IMR-90 (cell line): ENCODE measurements at regions not wholly inside any gene's neighbourhood (a gene's known extent, or its start where the extent isn't known, plus 50 kb on each side); places are given as distances from the start of the nearest gene placed in this dataset.

Experiments
- ATAC-seq: fragments of 200-7000 bp; cut with Tn5 transposase; 2 replicates; pipeline ENCODE4 v1.9.1; 2020; ENCODE audit warnings: low read depth, mild to moderate bottlenecking, moderate library complexity
- BruUV-seq: library from RNA; stranded (reverse); fragments of 400-500 nt; replicated peaks from 2 replicates; lab custom pipeline; 2021; lab: Mats Ljungman, UMichigan
- CTCF ChIA-PET: fragments of 300-600 bp; formaldehyde crosslinking; extraction: SDS; loops from one replicate; lab custom pipeline; 2021; ENCODE audit warnings: antibody characterized with exemption; lab: Yijun Ruan, JAX
- POLR2A ChIA-PET: fragments of 300-600 bp; sonication (Branson Sonifier 250); formaldehyde crosslinking; loops from one replicate; lab custom pipeline; 2022; ENCODE audit warnings: antibody characterized with exemption; ENCODE audit not compliant: unreplicated experiment; lab: Charles Lee
- DNase-seq: peaks from one replicate; pipeline ENCODE4 v3.0.0; 2013
- H2AFZ ChIP-seq: replicated peaks from 2 replicates; pipeline ENCODE3; 2013; ENCODE audit warnings: low read length, mild to moderate bottlenecking; ENCODE audit not compliant: poor library complexity
- H2AK5ac ChIP-seq: 2 replicates; pipeline ENCODE4 v1.6.1; 2013; ENCODE audit warnings: low read depth, low read length, inconsistent platforms
- H2AK9ac ChIP-seq: replicated peaks from 2 replicates; pipeline ENCODE3; 2013; ENCODE audit warnings: mild to moderate bottlenecking, low read depth, low read length, moderate library complexity; ENCODE audit not compliant: poor library complexity
- H2BK120ac ChIP-seq: 2 replicates; pipeline ENCODE4 v1.6.1; 2013; ENCODE audit warnings: low read depth, low read length, inconsistent platforms
- H2BK15ac ChIP-seq: 3 replicates; pipeline ENCODE4 v1.6.1; 2013; ENCODE audit warnings: low read depth, low read length, inconsistent platforms
- H2BK20ac ChIP-seq: 2 replicates; pipeline ENCODE4 v1.6.1; 2013; ENCODE audit warnings: low read depth, mild to moderate bottlenecking, inconsistent platforms, low read length, moderate library complexity
- H2BK5ac ChIP-seq: 2 replicates; pipeline ENCODE4 v1.6.1; 2013; ENCODE audit warnings: mild to moderate bottlenecking, low read depth, low read length, inconsistent platforms; ENCODE audit not compliant: poor library complexity, severe bottlenecking
- H3K14ac ChIP-seq: replicated peaks from 2 replicates; pipeline ENCODE4 v1.6.1; 2013; ENCODE audit warnings: low read depth, low read length, inconsistent platforms
- H3K18ac ChIP-seq: 2 replicates; pipeline ENCODE4 v1.6.1; 2013; ENCODE audit warnings: low read depth, low read length, control low read depth
- H3K23ac ChIP-seq: 2 replicates; pipeline ENCODE4 v1.6.1; 2013; ENCODE audit warnings: low read depth, low read length, inconsistent platforms
- H3K27ac ChIP-seq: 2 replicates; pipeline ENCODE4 v1.5.1; 2013; ENCODE audit warnings: mild to moderate bottlenecking, control low read depth, low read length; ENCODE audit not compliant: insufficient read depth
- H3K27me3 ChIP-seq: 2 replicates; pipeline ENCODE4 v1.6.1; 2013; ENCODE audit warnings: low read length; ENCODE audit not compliant: control insufficient read depth, insufficient read depth
- H3K36me3 ChIP-seq: 2 replicates; pipeline ENCODE4 v1.6.1; 2013; ENCODE audit warnings: low read length, mixed read lengths; ENCODE audit not compliant: control insufficient read depth, insufficient read depth
- H3K4ac ChIP-seq: 2 replicates; pipeline ENCODE4 v1.6.1; 2013; ENCODE audit warnings: low read depth, low read length, inconsistent platforms
- H3K4me1 ChIP-seq: 2 replicates; pipeline ENCODE4 v1.6.1; 2013; ENCODE audit warnings: low read length, mixed read lengths; ENCODE audit not compliant: control insufficient read depth, insufficient read depth
- H3K4me2 ChIP-seq: 2 replicates; pipeline ENCODE4 v1.6.1; 2013; ENCODE audit warnings: low read depth, mild to moderate bottlenecking, control low read depth, low read length, moderate library complexity
- H3K4me3 ChIP-seq: 2 replicates; pipeline ENCODE4 v1.5.1; 2013; ENCODE audit warnings: low read depth, mild to moderate bottlenecking, control low read depth, low read length, moderate library complexity; ENCODE audit not compliant: insufficient read depth
- H3K56ac ChIP-seq: 2 replicates; pipeline ENCODE4 v1.6.1; 2013; ENCODE audit warnings: low read length, inconsistent platforms; ENCODE audit not compliant: insufficient read depth; ENCODE audit errors: extremely low read depth
- H3K79me1 ChIP-seq, 2 experiments: 2 replicates each; pipeline ENCODE4 v1.6.1; 2013; ENCODE audit warnings: low read length in 2 of 2, inconsistent platforms in 1 of 2, low read depth in 1 of 2
- H3K9ac ChIP-seq: 2 replicates; pipeline ENCODE4 v1.6.1; 2013; ENCODE audit warnings: low read depth, low read length, control low read depth
- H3K9me1 ChIP-seq: 2 replicates; pipeline ENCODE4 v1.6.1; 2013; ENCODE audit warnings: low read length, inconsistent platforms; ENCODE audit not compliant: insufficient read depth
- H3K9me3 ChIP-seq: 2 replicates; pipeline ENCODE4 v1.6.1; 2013; ENCODE audit warnings: low read length; ENCODE audit not compliant: control insufficient read depth, insufficient read depth
- H4K20me1 ChIP-seq: 2 replicates; pipeline ENCODE4 v1.6.1; 2013; ENCODE audit warnings: low read length, inconsistent platforms; ENCODE audit not compliant: insufficient read depth
- H4K5ac ChIP-seq: 2 replicates; pipeline ENCODE4 v1.6.1; 2013; ENCODE audit warnings: mild to moderate bottlenecking, low read depth, low read length, control low read depth
- H4K8ac ChIP-seq, 2 experiments: 2 replicates each; pipeline ENCODE4 v1.6.1; 2013; ENCODE audit warnings: low read depth in 2 of 2, low read length in 2 of 2, control low read depth in 1 of 2, inconsistent platforms in 1 of 2
- H4K91ac ChIP-seq: 2 replicates; pipeline ENCODE4 v1.6.1; 2013; ENCODE audit warnings: low read depth, low read length, inconsistent platforms; ENCODE audit not compliant: insufficient read depth
- CEBPB ChIP-seq: IDR thresholded peaks from 2 replicates; pipeline ENCODE4 v1.6.1; 2012; ENCODE audit warnings: low read depth, low read length, improper control_type of control experiment
- CHD1 ChIP-seq: IDR thresholded peaks from 2 replicates; pipeline ENCODE4 v1.6.1; 2012; ENCODE audit warnings: low read depth, low read length, improper control_type of control experiment
- CTCF ChIP-seq: conservative IDR thresholded peaks from 2 replicates; pipeline ENCODE4 v1.5.1; 2012; ENCODE audit warnings: mild to moderate bottlenecking, low read depth, low read length, improper control_type of control experiment
- MAZ ChIP-seq: IDR thresholded peaks from 2 replicates; pipeline ENCODE4 v1.6.1; 2012; ENCODE audit warnings: low read depth, mild to moderate bottlenecking, low read length, improper control_type of control experiment, moderate library complexity, borderline replicate concordance
- NFE2L2 ChIP-seq: fragments of 150-350 bp; IDR thresholded peaks from 2 replicates; pipeline ENCODE4 v1.6.1; 2016; ENCODE audit warnings: low read depth, mild to moderate bottlenecking, low read length
- RCOR1 ChIP-seq: IDR thresholded peaks from 2 replicates; pipeline ENCODE4 v1.6.1; 2012; ENCODE audit warnings: mild to moderate bottlenecking, low read length, improper control_type of control experiment; ENCODE audit not compliant: insufficient replicate concordance
- SMC3 ChIP-seq: fragments of 150-350 bp; IDR thresholded peaks from 2 replicates; pipeline ENCODE4 v1.6.1; 2016; ENCODE audit warnings: low read depth, mild to moderate bottlenecking, antibody characterized with exemption, low read length, moderate library complexity
- USF2 ChIP-seq: fragments of 150-350 bp; IDR thresholded peaks from 2 replicates; pipeline ENCODE4 v1.6.1; 2017; ENCODE audit warnings: mild to moderate bottlenecking, antibody characterized with exemption, low read length, low read depth
- WGBS, 2 experiments: methylation state at CpG; one replicate each; pipeline versions ENCODE4 v1.1.5 to v1.1.7; 2013; ENCODE audit warnings: missing lambda C conversion rate in 2 of 2; ENCODE audit not compliant: insufficient read length in 1 of 2; ENCODE audit errors: extremely low coverage in 2 of 2; 5-methylcytosine and 5-hydroxymethylcytosine counted together
- dilution Hi-C: fragments of 300-500 bp; cut with HindIII; formaldehyde crosslinking; loops from one replicate; pipeline ENCODE4 v1.14.3; 2018; ENCODE audit warnings: low sequenced_read_pairs; ENCODE audit not compliant: unreplicated experiment
- in situ Hi-C: fragments of 300-500 bp; cut with MboI; formaldehyde crosslinking; loops from 3 replicates; pipeline ENCODE4 v1.14.3; 2019; ENCODE audit warnings: low sequenced_read_pairs, inconsistent platforms, mixed read lengths
- intact Hi-C: fragments of 100-400 bp; cut with micrococcal nuclease; formaldehyde crosslinking; loops from 2 replicates; pipeline ENCODE4 v1.10.0; 2022

- no peak overlapping the region for H2AFZ ChIP-seq
Observed at GRCh38 chr3:73815966-73816365, 191.2 kb upstream of the PDZRN3 start.

More at GRCh38 chr3:73815966-73816365, 191.2 kb upstream of the PDZRN3 start:
- ATAC-seq (no peak), DNase-seq (no peak)
- in situ Hi-C loops (no loop called here), intact Hi-C loops (no loop called here), dilution Hi-C loops (no loop called here)
- Histone ChIP-seq H3K23ac (no peak overlapping the region), H2AK9ac (no peak overlapping the region), H3K18ac (no peak overlapping the region), H2AK5ac (no peak overlapping the region), H3K4me1 (no peaks in the 10 kb centered on the region), H3K56ac (no peak overlapping the region), H2BK5ac (no peak overlapping the region), H2BK15ac (no peak overlapping the region), H3K4me3 (no peak overlapping the region), H4K8ac (no peak overlapping the region), H3K4ac (no peak overlapping the region), H4K5ac (no peak overlapping the region), H4K20me1 (no peaks in the 10 kb centered on the region), H3K4me2 (no peak overlapping the region), H3K9ac (no peak overlapping the region), H2BK20ac (no peak overlapping the region), H3K36me3 (no peaks in the 10 kb centered on the region), H3K27me3 (no peaks in the 10 kb centered on the region), H3K9me1 (no peaks in the 10 kb centered on the region), H2BK120ac (no peak overlapping the region), H3K79me1 (no peaks in the 10 kb centered on the region), H3K14ac (no peak overlapping the region), H3K27ac (no peak overlapping the region), H3K9me3 (no peaks in the 10 kb centered on the region), H4K91ac (no peak overlapping the region)
- ChIA-PET CTCF (no interaction called here), POLR2A (no interaction called here)
- no peak for TF ChIP-seq RCOR1
- TF ChIP-seq NFE2L2 = no peak
- no peak for TF ChIP-seq USF2
- no peak for TF ChIP-seq MAZ
- no peak for TF ChIP-seq CEBPB
- no peak for TF ChIP-seq CHD1
- TF ChIP-seq CTCF = no peak
- no peak for TF ChIP-seq SMC3
- no TSS peak for BruUV-seq
- 100% methylated on average over 1 of the region's 1 CpG; no CpG with 5 or more reads in 1 of the 2 experiments for WGBS, 2 experiments
